HTR-8/SVneo (cell line): ENCODE measurements at regions not wholly inside any gene's neighbourhood (a gene's known extent, or its start where the extent isn't known, plus 50 kb on each side); places are given as distances from the start of the nearest gene placed in this dataset.
A peak's percentile ranks its signal among the peaks of the same experiment; 100 is the strongest.

Experiments used
- DNase-seq: peaks from one replicate; pipeline ENCODE4 v3.0.0; 2011; ENCODE audit warnings: low spot score, mixed read lengths; ENCODE audit not compliant: insufficient read length
- FAIRE-seq: peaks from 2 replicates; lab custom pipeline; 2011; peaks lifted over from hg19 to GRCh38; lab: Jason Lieb, UNC

DNA sequence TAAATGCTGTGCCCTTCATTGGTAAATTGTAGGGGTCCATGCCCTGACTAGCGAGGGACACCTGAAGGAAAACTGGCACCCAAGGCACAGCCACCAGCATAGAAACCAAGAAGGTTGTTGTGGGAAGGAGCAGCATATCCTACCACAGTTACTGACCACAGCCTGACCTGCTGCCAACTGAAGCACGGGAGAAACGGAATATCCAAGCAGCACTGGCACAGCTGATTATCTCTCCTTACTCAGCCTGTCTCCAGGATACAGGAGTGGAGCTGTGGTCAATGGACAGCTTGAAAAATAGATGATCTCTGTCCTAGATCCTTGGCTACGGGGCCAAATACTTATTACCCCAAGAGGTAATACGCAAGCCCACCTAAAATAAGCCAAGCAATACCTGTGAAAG, 164.5 kb downstream of the ATPSCKMT start:
- DNase-seq (no peak), FAIRE-seq (no peak)

- no peak for FAIRE-seq
- no peak for DNase-seq
Observed at GRCh38 chr5:10081584-10081983, 168.1 kb downstream of the ATPSCKMT start.

DNA sequence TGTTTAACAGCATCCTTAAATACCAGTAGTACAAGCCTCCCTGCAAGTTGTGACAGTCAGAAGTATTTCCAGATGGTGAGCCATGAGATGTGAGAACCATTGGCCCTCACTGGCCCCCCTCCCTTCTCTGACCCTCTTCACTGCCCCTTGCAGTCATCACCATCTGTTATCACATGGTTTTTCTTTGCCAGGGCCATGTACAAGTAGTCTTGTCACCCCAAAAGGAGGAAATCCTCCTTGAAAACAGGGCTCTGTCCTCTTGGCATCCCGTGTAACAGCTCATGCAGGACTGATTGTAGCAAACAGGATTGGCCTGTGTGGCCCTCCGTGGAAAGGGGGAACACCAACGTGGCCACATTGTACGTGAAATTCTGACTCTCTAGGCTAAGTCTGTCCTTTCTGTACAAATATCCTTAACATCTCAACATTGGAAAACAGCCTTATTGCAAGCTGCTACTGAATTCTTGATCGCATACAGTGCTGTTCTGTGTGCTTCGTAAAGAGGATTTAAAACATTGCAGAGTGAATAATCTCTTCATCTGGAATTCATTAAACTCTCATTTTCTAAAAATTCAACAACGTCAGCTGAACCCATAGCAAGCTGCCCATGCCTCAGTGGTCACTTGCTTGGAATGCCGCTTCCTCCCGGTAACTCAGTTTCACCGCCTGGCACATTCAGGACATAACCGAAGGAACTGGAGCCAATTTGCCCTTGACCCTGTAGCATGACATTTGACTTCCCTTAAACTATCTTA, 171.7 kb downstream of the ATPSCKMT start:
- no peak for DNase-seq
- FAIRE-seq = no peak

DNA sequence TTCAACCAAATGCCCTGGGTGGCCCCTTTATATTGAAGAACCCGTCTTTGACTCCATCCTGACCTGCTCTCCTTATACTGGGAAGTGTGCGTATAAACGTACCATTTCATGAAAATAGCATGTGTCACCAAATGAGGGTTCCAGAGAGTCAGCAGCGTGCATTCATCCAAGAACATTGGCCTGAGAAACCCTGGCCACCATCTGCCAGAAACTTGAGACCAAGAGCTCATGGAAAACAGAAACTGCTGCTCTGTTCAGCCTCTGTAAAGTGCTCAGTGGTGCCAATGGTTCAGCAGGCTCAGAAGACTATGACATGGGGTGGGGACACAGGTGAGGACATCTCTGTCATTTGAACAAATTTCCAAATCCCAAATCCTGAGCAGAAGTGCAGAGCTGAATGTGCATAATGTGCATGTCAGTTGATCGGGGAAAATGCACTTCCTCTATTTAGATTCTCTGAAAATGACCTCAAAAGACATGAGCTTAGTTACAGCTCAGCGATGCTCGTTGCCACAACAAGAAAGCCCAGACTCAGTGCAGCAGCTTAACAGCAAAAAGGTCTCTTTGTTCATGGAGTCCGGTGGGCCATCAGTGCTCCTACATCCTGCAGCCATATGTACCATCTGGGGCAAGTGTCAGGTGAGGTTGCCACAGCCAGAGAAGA, 176.1 kb downstream of the ATPSCKMT start:
- FAIRE-seq (no peak), DNase-seq (no peak)

DNA sequence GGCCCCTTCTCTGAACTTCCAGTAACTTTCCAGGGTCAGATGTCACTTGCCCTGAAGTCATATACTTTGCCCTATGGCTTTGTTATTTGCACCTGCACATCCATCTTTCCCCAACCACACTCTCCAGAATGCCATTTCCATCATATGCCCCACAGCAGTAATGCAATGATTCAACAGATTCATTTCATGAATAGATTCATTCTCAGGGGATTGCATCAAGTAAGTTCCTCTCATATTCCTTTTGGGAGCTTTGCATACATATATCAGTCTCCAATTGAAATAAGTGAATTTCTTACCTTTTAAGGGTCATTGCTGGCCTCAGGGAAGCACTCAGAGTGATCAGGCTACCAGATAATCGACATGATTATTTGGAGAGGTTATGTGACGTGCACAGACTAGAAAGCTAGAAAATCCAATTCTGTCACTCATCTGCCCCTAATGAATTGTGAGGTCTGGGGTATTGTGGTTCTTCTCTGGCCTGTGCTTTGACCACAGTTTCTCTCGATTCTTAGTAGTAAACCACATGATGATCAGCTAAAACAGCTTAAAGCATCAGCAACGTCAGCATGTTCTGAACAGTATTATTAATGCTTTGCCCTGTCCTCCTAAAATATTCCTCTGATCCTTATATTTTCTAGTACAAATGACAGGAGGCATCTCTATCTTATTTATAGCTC, 179.9 kb downstream of the ATPSCKMT start:
- DNase-seq = no peak

GRCh38 chr5:10065428-10066000, 184.2 kb downstream of the ATPSCKMT start:
- DNase-seq = no peak
- no peak for FAIRE-seq

More for the DNA sequence above, 179.9 kb downstream of the ATPSCKMT start:
- peak; percentile 63 for FAIRE-seq

DNA sequence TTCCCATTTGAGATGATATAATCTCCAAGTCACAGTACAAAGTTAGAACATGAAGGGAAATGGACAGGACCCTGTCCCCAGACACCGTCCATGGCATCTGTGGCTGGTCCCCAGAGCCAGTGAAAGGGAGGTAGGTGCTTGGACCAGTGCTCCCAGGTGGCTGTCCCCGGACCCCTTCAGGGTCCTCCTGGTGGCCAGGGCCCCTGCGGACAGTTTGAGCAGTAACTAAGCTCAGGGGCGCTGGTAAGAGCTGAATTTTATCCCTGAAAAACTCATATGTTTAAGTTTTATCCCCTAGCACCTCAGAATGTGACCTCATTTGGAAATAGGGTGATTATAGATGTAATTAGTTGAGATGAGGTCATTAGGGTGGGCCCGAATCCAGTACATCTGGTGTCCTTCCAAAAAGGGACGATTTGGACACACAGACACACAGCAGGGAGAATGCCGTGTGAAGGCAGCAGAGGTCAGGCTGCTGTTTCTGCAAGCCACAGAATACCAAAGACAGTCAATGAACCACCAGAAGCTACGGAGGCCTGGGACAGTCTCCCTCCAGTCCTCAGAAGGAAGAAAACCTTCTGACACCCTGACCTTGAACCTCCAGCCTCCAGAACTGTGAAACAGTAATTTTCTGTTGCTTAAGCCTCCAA, 185.0 kb downstream of the ATPSCKMT start:
- DNase-seq (no peak), FAIRE-seq (no peak)

- DNase-seq (no peak), FAIRE-seq (no peak)
Observed at GRCh38 chr5:10063997-10064396, 185.7 kb downstream of the ATPSCKMT start.

DNA sequence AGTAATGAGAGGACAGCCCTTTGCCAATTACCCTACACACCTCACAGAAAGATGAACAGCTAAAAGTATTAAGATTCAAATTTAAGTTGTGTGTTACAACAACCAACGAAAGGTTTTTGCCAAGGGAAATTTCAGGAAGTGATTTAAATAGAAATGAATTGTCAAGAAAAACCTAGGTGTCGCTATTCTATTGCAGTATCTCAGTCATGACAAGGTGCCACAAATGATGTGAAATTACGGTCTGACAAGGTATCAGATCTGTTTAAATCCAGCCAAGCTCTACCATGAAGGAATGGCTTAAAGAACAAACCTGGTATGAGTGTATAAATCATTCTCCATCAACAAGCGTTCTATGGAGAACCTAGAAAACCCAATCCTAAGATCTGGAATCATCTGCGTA, 189.7 kb downstream of the ATPSCKMT start:
- no peak for FAIRE-seq
- DNase-seq = no peak

GRCh38 chr5:10059556-10059955, 190.1 kb downstream of the ATPSCKMT start:
- DNase-seq (no peak), FAIRE-seq (no peak)

- DNase-seq = no peak
- no peak for FAIRE-seq
Observed at GRCh38 chr5:10057356-10057755, 192.3 kb downstream of the ATPSCKMT start.

- DNase-seq (no peak), FAIRE-seq (peak; percentile 49)
Observed at GRCh38 chr5:10056228-10056760, 193.4 kb downstream of the ATPSCKMT start.

DNA sequence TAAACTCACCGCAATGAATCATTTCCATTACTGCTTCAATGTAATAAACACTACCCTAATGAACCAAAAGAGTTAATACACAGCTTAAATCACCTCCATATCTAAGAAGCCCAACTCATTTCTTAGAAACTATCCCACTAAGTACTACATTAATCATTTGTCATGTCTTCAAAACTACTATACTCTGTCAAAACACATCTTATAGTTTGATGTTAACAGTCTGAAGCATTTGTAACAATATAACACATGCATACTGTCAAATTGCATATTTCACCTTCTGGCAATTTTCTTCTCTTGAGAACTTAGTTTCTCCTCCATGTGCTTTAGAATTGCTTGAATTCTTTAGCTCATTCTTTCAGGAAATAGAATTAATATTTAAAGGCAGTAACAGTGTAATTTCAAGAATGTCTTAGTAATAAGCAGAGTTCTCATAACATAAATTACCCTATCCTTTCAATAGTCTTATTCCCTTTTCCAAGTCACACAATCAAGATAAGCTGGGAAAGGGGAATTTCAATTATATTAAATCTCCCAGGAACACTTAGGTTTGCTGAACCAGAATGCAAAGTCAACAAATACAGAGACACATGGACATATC, 199.7 kb downstream of the ATPSCKMT start:
- FAIRE-seq (peak; percentile 28), DNase-seq (no peak)

- no peak for FAIRE-seq
- DNase-seq = no peak
Observed at GRCh38 chr5:10046676-10047075, 203.0 kb downstream of the ATPSCKMT start.

DNA sequence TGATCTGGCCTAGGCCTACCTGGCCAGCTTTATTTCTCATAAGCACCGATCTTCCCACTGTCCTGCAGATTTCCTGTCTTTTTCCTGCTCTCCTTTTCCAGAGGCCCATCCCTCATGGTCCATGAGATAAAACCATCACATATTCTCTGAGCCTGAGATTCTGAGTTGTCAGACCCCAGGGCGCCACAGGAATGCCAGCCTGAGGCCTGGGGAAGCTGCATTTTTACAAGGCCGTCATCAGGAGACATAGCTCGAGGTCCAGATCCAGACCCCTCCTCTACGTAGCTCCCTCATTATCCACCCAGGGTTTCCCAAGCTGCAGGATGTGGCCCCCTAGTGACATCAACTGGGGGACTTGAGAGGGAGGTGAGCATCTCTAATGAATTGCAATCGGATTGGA, 204.3 kb downstream of the ATPSCKMT start:
- FAIRE-seq = no peak
- DNase-seq = no peak

GRCh38 chr5:10036136-10036815, 213.4 kb downstream of the ATPSCKMT start:
- DNase-seq (no peak), FAIRE-seq (no peak)

DNA sequence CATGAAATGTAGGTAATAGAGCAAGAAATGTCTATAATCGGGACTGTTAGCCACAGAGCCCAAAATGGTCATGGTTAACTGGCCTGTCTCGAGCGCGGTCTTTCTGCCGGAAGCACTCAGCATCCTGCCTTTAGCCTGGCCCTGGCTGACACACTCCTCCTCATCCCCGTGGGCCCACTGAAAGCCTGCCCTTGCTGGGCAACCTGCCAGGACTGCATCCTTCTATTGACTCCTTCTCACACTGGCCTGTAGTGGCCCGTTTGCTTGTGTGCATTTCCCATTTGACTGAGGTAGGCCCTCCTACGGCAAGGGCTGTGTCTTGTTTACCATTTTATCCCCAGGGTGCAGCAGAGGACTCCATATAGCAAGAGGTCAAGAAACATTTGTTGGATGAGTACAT, 215.7 kb downstream of the ATPSCKMT start:
- DNase-seq (no peak), FAIRE-seq (peak; percentile 64)

- FAIRE-seq = no peak
Observed at GRCh38 chr5:10031817-10032216, 217.9 kb downstream of the ATPSCKMT start.

GRCh38 chr5:10030219-10030831, 219.4 kb downstream of the ATPSCKMT start:
- peak; percentile 87 for FAIRE-seq
- DNase-seq = no peak

More at GRCh38 chr5:10031817-10032216, 217.9 kb downstream of the ATPSCKMT start:
- DNase-seq = no peak
